ENCODE measurements at regions not wholly inside any gene's neighbourhood (a gene's known extent, or its start where the extent isn't known, plus 50 kb on each side); places are given as distances from the start of the nearest gene placed in this dataset.
A peak's percentile ranks its signal among the peaks of the same experiment; 100 is the strongest.
"Not testable (repeated sequence)": the region's sequence is repeated elsewhere in the genome, so short reads cannot be mapped to it uniquely, and the experiment has no call there.

DNA sequence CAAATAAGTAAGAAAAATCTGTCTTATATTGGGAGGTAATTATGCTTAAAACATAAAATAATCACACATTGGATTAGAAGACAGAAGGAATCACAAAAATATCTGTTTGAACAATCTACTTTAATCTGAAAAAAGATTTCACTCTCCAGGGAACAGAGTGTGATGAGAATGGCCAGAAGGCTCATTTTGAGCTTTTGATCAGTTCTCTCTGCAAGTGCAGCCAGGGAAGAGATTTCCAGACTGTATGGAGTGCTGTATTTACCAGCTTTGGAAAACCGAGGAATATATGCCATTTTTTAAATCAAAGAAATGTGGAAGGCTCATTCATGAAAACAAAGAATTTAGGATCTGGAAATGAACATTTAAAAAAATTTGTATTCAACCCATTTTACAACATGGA is 83.0 kb upstream of the WAC start:
- no peak for DNase-seq

DNA sequence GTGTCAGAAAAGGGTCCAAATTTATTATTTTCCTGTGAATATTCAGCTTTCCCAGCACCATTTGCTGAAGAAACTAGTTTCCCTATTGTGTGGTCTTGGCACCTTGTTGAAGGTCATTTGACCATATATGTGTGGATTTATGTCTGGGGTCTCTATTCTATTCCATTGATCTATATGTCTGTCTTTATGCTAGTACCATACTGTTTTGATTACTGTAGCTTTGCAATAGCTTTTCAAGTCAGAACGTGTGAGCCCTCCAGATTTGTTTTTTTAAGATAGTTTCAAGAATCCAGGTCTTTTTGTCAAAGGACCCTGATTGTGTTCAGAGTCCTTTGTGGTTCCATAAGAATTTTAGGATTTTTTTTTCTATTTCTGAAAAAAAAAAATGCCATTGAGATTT is 79.0 kb upstream of the WAC start:
- DNase-seq = no peak

DNA sequence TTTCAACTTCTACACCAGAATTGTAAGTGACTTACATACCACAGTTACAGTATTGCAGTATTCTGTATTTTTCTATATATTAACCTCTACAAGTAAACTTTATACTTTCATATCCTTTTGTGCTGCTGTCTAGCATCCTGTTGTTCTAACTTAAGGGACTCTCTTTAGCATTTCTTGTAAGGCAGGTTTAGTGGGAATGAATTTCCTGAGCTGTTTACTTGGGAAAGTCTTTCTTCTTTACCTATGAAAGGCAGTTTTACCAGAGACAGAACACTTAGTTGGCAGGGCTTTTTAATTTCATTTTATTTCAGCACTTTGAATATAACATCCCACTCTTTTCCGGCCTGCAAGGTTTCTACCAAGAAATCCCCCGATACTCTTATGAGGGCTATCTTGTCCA is 75.8 kb upstream of the WAC start:
- DNase-seq = no peak

GRCh38 chr10:28457873-28458272 is 75.0 kb upstream of the WAC start:
- DNase-seq = not testable (repeated sequence)

GRCh38 chr10:28459453-28460144 is 73.3 kb upstream of the WAC start:
- no peak for DNase-seq

DNA sequence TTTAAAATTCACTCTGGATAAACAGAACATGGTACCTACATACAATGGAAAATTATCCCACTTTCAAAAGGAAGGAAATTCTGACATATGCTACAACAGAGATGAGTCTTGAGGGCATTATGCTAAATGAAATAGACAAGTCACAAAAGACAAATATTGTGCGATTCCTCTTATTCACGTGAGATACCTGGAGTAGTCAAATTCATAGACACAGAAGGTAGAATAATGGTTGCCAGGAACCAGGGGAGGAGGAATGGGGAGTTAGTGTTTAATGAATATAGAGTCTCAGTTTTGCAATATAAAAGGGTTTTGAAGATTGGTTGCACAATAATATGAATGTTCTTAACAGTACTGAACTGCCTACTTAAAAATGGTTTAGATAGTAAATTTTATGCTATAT is 69.8 kb upstream of the WAC start:
- DNase-seq = no peak

DNA sequence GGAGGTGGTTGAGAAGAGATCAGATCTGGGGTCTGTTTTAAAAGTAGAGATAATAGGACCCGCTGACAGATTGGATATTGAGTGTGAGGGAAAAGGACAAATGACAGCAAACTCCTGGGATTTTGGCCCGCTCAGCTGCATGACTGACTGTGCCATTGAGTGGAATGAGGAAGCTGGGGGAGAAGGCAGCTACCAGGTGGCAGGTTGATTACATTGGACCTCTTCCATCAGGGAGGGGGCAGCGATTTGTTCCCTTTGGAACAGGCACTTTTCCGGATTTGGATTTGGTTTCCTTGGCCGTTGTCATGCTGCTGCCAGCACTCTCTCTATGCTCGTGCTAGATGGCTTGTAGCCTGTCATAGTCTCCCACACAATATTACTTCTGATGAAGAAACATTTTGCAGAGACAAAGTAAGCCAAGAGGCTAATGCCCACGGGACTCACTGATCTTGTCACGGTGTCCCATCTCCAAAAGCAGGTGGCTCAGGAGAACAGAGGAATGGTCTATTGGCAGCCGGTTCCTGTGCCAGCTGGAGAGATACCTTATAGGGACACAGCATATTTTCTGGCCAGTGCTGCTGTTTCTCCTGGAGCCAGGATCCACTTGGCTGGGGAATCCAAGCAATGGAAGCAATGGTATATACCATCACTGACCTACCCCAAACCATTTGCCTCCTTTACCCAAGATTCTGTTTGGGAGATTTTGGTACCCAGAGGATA is 69.1 kb upstream of the WAC start:
- DNase-seq = no peak

- no peak for DNase-seq
Observed at GRCh38 chr10:28467615-28468014, 65.3 kb upstream of the WAC start.

GRCh38 chr10:28468707-28469483 is 64.0 kb upstream of the WAC start:
- DNase-seq = no peak

- no peak for DNase-seq
Observed at GRCh38 chr10:28470873-28471651, 61.9 kb upstream of the WAC start.

DNA sequence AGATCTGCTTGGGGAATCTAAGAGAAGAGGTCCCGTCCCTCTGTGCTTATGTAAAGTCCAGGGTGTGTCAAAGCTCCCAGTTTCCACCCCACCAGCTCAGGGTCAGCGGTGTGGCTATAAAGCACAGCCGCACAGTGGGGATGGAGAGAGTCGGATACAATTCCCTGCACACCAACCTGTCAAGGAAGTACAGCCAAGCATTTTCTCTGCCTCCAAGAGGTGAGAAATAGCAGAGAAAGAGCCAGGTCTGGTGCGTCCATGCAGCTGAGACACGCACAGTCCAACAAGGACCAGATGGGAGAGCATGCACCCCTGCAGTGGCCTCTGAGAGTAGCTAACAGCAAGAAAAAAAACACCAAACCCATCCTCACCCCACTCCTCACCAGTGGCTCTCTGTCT is 61.3 kb upstream of the WAC start:
- DNase-seq = no peak

DNA sequence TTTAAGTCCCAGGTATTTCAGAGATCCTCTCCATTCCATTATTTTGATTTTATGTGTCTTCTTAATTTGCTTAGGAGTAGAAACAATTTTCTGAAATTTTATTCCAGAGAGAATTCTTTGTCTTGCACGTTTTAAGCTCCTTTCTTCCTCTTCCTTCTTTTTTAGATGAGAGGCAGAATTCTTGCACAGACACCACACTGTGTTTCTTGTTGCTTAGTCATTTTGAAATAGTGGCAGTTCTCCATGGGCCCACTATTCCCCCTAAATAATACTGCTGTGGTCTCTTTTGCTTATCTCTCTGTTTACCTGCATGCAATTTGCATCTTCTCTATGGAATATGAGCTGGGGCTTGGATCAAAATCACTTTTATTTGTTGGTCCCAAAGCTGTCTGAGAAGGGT is 54.3 kb upstream of the WAC start:
- DNase-seq = no peak

- no peak for DNase-seq
Observed at GRCh38 chr10:28479425-28479865, 53.5 kb upstream of the WAC start.

- DNase-seq = no peak
Observed at GRCh38 chr10:28479927-28480627, 52.8 kb upstream of the WAC start.

DNA sequence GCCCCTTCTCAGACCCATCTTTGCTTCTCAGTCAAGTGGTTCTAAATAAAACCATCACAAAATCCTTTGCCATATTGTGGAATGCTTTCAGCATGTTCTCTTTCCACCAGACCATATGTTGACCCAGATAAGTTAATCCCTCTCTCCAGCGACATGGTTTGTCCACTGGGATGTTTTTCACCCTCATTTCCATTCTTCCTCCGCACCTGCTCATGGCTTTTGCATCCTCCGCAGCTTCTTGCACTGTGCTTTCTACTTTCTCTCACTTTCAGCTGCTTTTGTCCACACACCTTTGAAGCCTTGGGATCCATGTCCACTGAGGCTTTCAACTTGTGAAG is 52.3 kb upstream of the WAC start:
- DNase-seq = peak; percentile 42

DNA sequence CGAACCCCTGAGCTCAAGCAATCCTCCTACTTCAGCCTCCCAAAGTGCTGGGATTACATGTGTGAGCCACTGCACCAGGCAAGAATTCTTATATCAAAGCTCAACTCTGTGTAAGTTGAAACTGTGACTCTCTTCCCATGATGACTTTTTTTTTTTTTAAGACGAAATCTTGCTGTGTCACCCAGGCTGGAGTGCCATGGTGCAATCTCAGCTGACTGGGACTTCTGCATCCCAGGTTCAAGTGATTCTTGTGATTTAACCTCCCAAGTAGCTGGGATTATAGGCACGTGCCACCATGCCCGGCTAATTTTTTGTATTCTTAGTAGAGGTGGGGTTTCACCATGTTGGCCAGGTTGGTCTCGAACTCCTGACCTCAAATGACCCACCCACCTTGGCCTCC is 51.6 kb upstream of the WAC start:
- DNase-seq = not testable (repeated sequence)

DNA sequence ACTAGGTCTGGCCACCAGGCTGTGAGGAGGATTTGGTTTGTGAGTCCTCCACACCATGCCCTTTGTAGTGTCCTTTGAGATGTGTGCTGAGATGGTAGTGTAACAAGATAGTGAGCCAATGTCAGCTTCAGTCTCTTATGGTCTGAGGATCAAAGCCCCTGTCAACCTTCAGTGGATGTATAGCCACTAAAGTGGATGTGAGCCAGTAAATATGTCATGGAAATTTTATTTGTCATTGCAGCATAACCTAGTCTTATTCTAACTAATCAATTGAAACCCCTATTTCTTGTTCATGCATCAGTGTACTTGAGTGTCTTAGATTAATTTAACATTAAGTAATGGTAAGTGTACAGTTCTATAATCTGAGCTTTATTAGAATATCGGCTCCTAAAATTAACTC is 51.0 kb upstream of the WAC start:
- DNase-seq = no peak

Measured in DMS 273 treated with DMSO at 0.1 percent for 48 hours (cell line).